Hematopoietic multipotent progenitor cell treated with erythropoietin and hydrocortisone succinate and interleukin-3 and kit ligand, for 17 days (in vitro differentiated cells): ENCODE measurements at regions not wholly inside any gene's neighbourhood (a gene's known extent, or its start where the extent isn't known, plus 50 kb on each side); places are given as distances from the start of the nearest gene placed in this dataset.

Experiments
- DNase-seq: peaks from one replicate; pipeline ENCODE4 v3.0.0-alpha.2; 2015; ENCODE audit warnings: low spot score

GRCh38 chr11:80240245-80240644 is 799.4 kb upstream of the TENM4 start:
- DNase-seq: no peak

- DNase-seq: no peak
Measured at GRCh38 chr11:80239217-80239616, 798.4 kb upstream of the TENM4 start.

- no peak for DNase-seq
Measured at GRCh38 chr11:80227915-80228314, 787.1 kb upstream of the TENM4 start.

GRCh38 chr11:80214413-80214812 is 773.6 kb upstream of the TENM4 start:
- no peak for DNase-seq

- no peak for DNase-seq
Measured at GRCh38 chr11:80211673-80212072, 770.8 kb upstream of the TENM4 start.

- DNase-seq: no peak
Measured at GRCh38 chr11:80204021-80204420, 763.2 kb upstream of the TENM4 start.

GRCh38 chr11:80196932-80197554 is 756.2 kb upstream of the TENM4 start:
- no peak for DNase-seq

- no peak for DNase-seq
Measured at GRCh38 chr11:80196041-80196440, 755.2 kb upstream of the TENM4 start.

GRCh38 chr11:80194625-80195024 is 753.8 kb upstream of the TENM4 start:
- no peak for DNase-seq

- no peak for DNase-seq
Measured at GRCh38 chr11:80194016-80194415, 753.2 kb upstream of the TENM4 start.

- DNase-seq: no peak
Measured at GRCh38 chr11:80188076-80188627, 747.3 kb upstream of the TENM4 start.

- no peak for DNase-seq
Measured at GRCh38 chr11:80186692-80187091, 745.9 kb upstream of the TENM4 start.

- DNase-seq: no peak
Measured at GRCh38 chr11:80182901-80183300, 742.1 kb upstream of the TENM4 start.

- DNase-seq: no peak
Measured at GRCh38 chr11:80173371-80174136, 732.7 kb upstream of the TENM4 start.

GRCh38 chr11:80168796-80169195 is 728.0 kb upstream of the TENM4 start:
- DNase-seq: no peak

GRCh38 chr11:80167766-80168165 is 726.9 kb upstream of the TENM4 start:
- DNase-seq: no peak

GRCh38 chr11:80165744-80166143 is 724.9 kb upstream of the TENM4 start:
- no peak for DNase-seq

GRCh38 chr11:80163441-80163840 is 722.6 kb upstream of the TENM4 start:
- DNase-seq: no peak

GRCh38 chr11:80163011-80163410 is 722.2 kb upstream of the TENM4 start:
- DNase-seq: no peak

GRCh38 chr11:80162387-80162786 is 721.6 kb upstream of the TENM4 start:
- no peak for DNase-seq

GRCh38 chr11:80157447-80157846 is 716.6 kb upstream of the TENM4 start:
- no peak for DNase-seq

- DNase-seq: no peak
Measured at GRCh38 chr11:80156062-80156461, 715.2 kb upstream of the TENM4 start.

GRCh38 chr11:80155412-80156017 is 714.7 kb upstream of the TENM4 start:
- DNase-seq: no peak
